ENCODE measurements at regions not wholly inside any gene's neighbourhood (a gene's known extent, or its start where the extent isn't known, plus 50 kb on each side); places are given as distances from the start of the nearest gene placed in this dataset.

DNA sequence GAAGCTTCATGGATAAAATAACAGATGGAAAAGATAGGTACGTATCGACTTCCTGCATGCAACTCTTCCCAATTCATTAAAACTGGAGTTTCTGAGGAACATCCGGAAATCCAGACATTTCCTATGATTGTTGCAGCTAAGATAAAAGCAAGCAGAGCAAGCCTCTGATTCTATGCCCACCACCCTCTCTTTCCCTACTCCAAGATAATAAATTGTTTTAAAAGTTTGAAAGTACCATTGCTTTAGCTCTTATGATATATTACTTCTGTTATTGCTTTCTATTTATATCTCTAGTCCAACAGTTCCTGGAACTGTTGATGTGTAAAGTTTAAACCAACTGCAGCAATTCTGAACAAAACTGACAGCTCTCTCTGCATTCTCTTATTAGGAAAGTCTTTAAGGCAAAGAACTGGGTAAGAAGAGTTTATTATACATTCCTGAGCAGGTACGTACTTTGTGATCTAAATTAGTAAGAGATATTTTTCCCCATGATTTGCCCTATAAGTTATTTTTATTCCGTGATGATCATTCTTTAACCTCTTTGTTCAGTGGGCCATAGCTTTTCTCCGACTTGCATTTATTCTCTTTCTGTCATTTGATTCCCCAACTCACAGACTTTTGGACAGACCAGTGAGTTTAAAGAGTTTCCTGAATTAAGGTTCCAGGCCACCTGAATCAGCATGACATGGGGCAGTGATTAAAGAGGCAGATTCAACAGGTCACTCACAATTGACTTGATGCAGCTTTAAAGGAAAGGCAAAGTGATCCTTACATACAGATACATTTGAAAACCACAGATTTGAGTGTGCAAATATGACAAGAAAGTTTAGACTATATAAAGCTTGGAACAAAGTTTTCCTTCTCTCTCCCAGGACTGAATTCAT is 94.2 kb upstream of the THRB start:
- H3K9me3 ChIP-seq (ENCODE audit: control insufficient read depth, insufficient read depth, low read length), result no peaks in the 10 kb centered on the region
- no peaks in the 10 kb centered on the region for H3K36me3 ChIP-seq (ENCODE audit: insufficient read depth, low read length)
- H3K9ac ChIP-seq (ENCODE audit: low read depth, low read length), result no peak overlapping the region
- no peaks in the 10 kb centered on the region for H3K4me1 ChIP-seq (ENCODE audit: insufficient read depth, low read length)

GRCh38 chr3:24589513-24589851 is 94.8 kb upstream of the THRB start:
- no peaks in the 10 kb centered on the region for H3K36me3 ChIP-seq (ENCODE audit: insufficient read depth, low read length)
- H3K9me3 ChIP-seq (ENCODE audit: control insufficient read depth, insufficient read depth, low read length), result no peaks in the 10 kb centered on the region
- no peaks in the 10 kb centered on the region for H3K4me1 ChIP-seq (ENCODE audit: insufficient read depth, low read length)
- H3K9ac ChIP-seq (ENCODE audit: low read depth, low read length), result no peak overlapping the region

- no peaks in the 10 kb centered on the region for H3K9me3 ChIP-seq (ENCODE audit: control insufficient read depth, insufficient read depth, low read length)
- no peak overlapping the region for H3K9ac ChIP-seq (ENCODE audit: low read depth, low read length)
- H3K4me1 ChIP-seq (ENCODE audit: insufficient read depth, low read length), result no peaks in the 10 kb centered on the region
- H3K36me3 ChIP-seq (ENCODE audit: insufficient read depth, low read length), result no peaks in the 10 kb centered on the region
Observed at GRCh38 chr3:24589931-24590880, 95.6 kb upstream of the THRB start.

DNA sequence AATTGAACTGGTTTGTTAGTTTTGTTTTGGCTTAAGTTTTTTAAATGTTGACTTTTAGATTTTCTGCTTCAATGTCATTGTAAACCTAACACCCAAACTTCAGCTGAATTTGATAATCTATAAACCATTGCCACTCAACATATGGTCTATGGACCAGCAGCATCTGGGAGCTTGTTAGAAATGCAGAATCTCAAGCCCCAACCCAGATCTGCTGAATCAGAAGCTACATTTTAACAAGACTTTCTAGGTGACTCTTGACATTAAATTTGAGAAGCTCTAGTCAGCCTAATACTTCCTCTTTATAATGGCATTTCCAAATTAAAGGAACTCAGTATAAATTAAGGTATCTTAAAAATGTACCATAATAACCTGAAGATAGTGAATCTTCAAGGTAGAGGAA is 96.5 kb upstream of the THRB start:
- H3K9ac ChIP-seq (ENCODE audit: low read depth, low read length), result no peak overlapping the region
- H3K36me3 ChIP-seq (ENCODE audit: insufficient read depth, low read length), result no peaks in the 10 kb centered on the region
- no peaks in the 10 kb centered on the region for H3K4me1 ChIP-seq (ENCODE audit: insufficient read depth, low read length)
- H3K9me3 ChIP-seq (ENCODE audit: control insufficient read depth, insufficient read depth, low read length), result no peaks in the 10 kb centered on the region

DNA sequence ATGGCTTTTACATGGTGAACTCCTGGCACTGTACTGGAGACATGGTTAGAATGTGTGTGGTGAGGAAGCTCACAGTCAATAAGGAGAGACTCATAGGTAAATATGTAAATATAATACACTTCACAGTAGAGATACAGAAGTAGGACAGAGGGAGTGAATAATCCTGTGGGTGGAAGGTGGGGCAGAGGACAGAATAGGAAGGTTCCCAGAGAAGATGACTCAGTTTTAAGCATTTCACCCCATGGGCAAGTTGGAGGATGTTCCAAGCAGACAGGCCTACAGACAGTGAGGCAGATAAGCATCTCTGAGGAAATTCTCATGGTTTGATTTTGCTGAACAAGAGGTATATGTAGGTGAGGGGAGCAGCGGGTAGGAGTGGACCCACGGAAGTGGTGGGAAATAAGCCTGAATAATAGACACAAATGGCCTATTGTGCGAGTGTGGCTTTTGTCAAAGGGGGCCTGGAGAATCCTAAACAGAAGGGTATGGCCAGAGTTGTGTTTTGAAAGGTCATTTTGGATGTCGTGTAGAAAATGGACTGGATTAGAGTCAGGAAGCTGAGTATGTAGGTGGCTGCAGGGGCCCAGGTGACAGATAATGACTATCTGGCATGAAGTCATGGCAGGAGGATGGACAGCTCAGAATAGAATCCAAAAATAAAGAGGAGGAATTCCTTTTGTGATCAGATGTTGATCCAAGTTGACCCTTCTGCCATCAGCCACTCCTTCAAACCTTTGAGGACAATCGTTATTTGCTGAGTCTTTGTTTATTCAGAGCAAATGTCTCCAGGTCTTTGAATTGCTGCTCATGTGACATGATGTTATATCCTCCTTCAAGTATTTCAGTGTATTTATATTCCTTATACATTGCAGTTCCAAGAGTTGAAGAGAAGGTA is 97.3 kb upstream of the THRB start:
- no peaks in the 10 kb centered on the region for H3K9me3 ChIP-seq (ENCODE audit: control insufficient read depth, insufficient read depth, low read length)
- no peaks in the 10 kb centered on the region for H3K36me3 ChIP-seq (ENCODE audit: insufficient read depth, low read length)
- H3K4me1 ChIP-seq (ENCODE audit: insufficient read depth, low read length), result no peaks in the 10 kb centered on the region
- no peak overlapping the region for H3K9ac ChIP-seq (ENCODE audit: low read depth, low read length)

- H3K9ac ChIP-seq (ENCODE audit: low read depth, low read length), result no peak overlapping the region
- no peaks in the 10 kb centered on the region for H3K9me3 ChIP-seq (ENCODE audit: control insufficient read depth, insufficient read depth, low read length)
- peaks cover 9% of the 10 kb centered on the region; the same call in 1 of the 2 replicates for H3K4me1 ChIP-seq (ENCODE audit: insufficient read depth, low read length)
Observed at GRCh38 chr3:24594161-24594560, 99.5 kb upstream of the THRB start.

GRCh38 chr3:24595796-24596195 is 101.1 kb upstream of the THRB start:
- Histone ChIP-seq H3K36me3 (ENCODE audit: insufficient read depth, low read length) (no peaks in the 10 kb centered on the region), H3K9ac (ENCODE audit: low read depth, low read length) (no peak overlapping the region), H3K4me1 (ENCODE audit: insufficient read depth, low read length) (peaks cover 12% of the 10 kb centered on the region; the same call in 1 of the 2 replicates), H3K9me3 (ENCODE audit: control insufficient read depth, insufficient read depth, low read length) (no peaks in the 10 kb centered on the region)

More at GRCh38 chr3:24594161-24594560, 99.5 kb upstream of the THRB start:
- H3K36me3 ChIP-seq (ENCODE audit: insufficient read depth, low read length), result no peaks in the 10 kb centered on the region

- H3K4me1 ChIP-seq (ENCODE audit: insufficient read depth, low read length), result peaks cover 12% of the 10 kb centered on the region; the same call in 1 of the 2 replicates
- H3K9ac ChIP-seq (ENCODE audit: low read depth, low read length), result no peak overlapping the region
- H3K9me3 ChIP-seq (ENCODE audit: control insufficient read depth, insufficient read depth, low read length), result no peaks in the 10 kb centered on the region
- no peaks in the 10 kb centered on the region for H3K36me3 ChIP-seq (ENCODE audit: insufficient read depth, low read length)
Observed at GRCh38 chr3:24596626-24597025, 102.0 kb upstream of the THRB start.

GRCh38 chr3:24598695-24599470 is 104.2 kb upstream of the THRB start:
- no peak overlapping the region for H3K9ac ChIP-seq (ENCODE audit: low read depth, low read length)
- no peaks in the 10 kb centered on the region for H3K36me3 ChIP-seq (ENCODE audit: insufficient read depth, low read length)
- no peaks in the 10 kb centered on the region for H3K9me3 ChIP-seq (ENCODE audit: control insufficient read depth, insufficient read depth, low read length)

GRCh38 chr3:24601066-24601939 is 106.7 kb upstream of the THRB start:
- H3K4me1 ChIP-seq (ENCODE audit: insufficient read depth, low read length), result peaks cover 12% of the 10 kb centered on the region; the same call in 1 of the 2 replicates
- no peaks in the 10 kb centered on the region for H3K36me3 ChIP-seq (ENCODE audit: insufficient read depth, low read length)
- no peaks in the 10 kb centered on the region for H3K9me3 ChIP-seq (ENCODE audit: control insufficient read depth, insufficient read depth, low read length)
- no peak overlapping the region for H3K9ac ChIP-seq (ENCODE audit: low read depth, low read length)

More at GRCh38 chr3:24598695-24599470, 104.2 kb upstream of the THRB start:
- peaks cover 12% of the 10 kb centered on the region; the same call in 1 of the 2 replicates for H3K4me1 ChIP-seq (ENCODE audit: insufficient read depth, low read length)

DNA sequence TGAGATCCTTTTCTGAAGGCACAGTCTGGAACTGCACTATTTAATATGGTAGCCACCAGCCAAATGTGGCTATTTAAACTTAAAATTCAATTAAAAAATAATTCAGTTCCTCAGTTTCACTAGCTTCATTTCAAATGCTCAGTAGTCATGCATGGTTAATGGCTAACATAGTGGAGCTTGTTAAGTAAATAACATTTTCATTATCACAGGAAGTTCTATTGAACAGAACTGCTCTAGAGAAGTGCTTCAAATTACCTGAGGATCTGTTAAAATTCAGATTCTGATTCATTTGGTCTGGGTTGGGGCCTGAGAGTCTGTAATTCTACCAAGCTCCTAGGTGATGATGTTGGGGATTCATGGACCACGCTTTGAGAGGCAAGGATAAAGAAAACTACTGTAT is 109.6 kb upstream of the THRB start:
- Histone ChIP-seq H3K9ac (ENCODE audit: low read depth, low read length) (no peak overlapping the region), H3K4me1 (ENCODE audit: insufficient read depth, low read length) (peaks cover 2% of the 10 kb centered on the region; the same call in 1 of the 2 replicates), H3K9me3 (ENCODE audit: control insufficient read depth, insufficient read depth, low read length) (no peaks in the 10 kb centered on the region), H3K36me3 (ENCODE audit: insufficient read depth, low read length) (no peaks in the 10 kb centered on the region)

- Histone ChIP-seq H3K9me3 (ENCODE audit: control insufficient read depth, insufficient read depth, low read length) (no peaks in the 10 kb centered on the region), H3K9ac (ENCODE audit: low read depth, low read length) (no peak overlapping the region), H3K4me1 (ENCODE audit: insufficient read depth, low read length) (no peaks in the 10 kb centered on the region), H3K36me3 (ENCODE audit: insufficient read depth, low read length) (no peaks in the 10 kb centered on the region)
Observed at GRCh38 chr3:24605511-24606028, 110.9 kb upstream of the THRB start.

All from ES-I3 (cell line).